ENCODE measurements at regions not wholly inside any gene's neighbourhood (a gene's known extent, or its start where the extent isn't known, plus 50 kb on each side); places are given as distances from the start of the nearest gene placed in this dataset.

- TF ChIP-seq GATA2 (IDR thresholded peaks at IDR 0.05; ENCODE audit: low read depth, low read length) (no peak), GATA3 (IDR thresholded peaks at IDR 0.05; ENCODE audit: low read depth, low read length) (no peak)
Observed at GRCh38 chr15:69857250-69857649, 240.5 kb downstream of the TLE3 start.
